ENCODE measurements at regions not wholly inside any gene's neighbourhood (a gene's known extent, or its start where the extent isn't known, plus 50 kb on each side); places are given as distances from the start of the nearest gene placed in this dataset.

GRCh38 chr16:60151987-60152386 is 1417.9 kb upstream of the GOT2 start:
- TF ChIP-seq CTCF (IDR thresholded peaks at IDR 0.05), result no peak
- no peak for TF ChIP-seq POLR2A (IDR thresholded peaks at IDR 0.05)

Measured in lower leg skin (tissue), 3 donors.